ENCODE measurements at regions not wholly inside any gene's neighbourhood (a gene's known extent, or its start where the extent isn't known, plus 50 kb on each side); places are given as distances from the start of the nearest gene placed in this dataset.

GRCh38 chr1:101379950-101380349 is 143.1 kb downstream of the S1PR1 start:
- no peak for DNase-seq
- H3K27ac ChIP-seq: no peak overlapping the region
- H3K4me3 ChIP-seq (ENCODE audit: low read depth, low read length): no peak overlapping the region
- no peaks in the 10 kb centered on the region for H3K27me3 ChIP-seq (replicated peaks)
- in situ Hi-C loops (cut with HindIII; ENCODE audit: low pct_ligation_motif_present, low sequenced_read_pairs): no loop called here
- no peaks in the 10 kb centered on the region for H3K36me3 ChIP-seq (replicated peaks)
- TF ChIP-seq CTCF (IDR thresholded peaks at IDR 0.05; ENCODE audit: low read depth, low read length, missing control alignments): no peak

GRCh38 chr1:101382135-101382534 is 145.3 kb downstream of the S1PR1 start:
- in situ Hi-C loops (cut with HindIII; ENCODE audit: low pct_ligation_motif_present, low sequenced_read_pairs): no loop called here
- Histone ChIP-seq H3K36me3 (replicated peaks) (no peaks in the 10 kb centered on the region), H3K27ac (no peak overlapping the region), H3K27me3 (replicated peaks) (no peaks in the 10 kb centered on the region), H3K4me3 (ENCODE audit: low read depth, low read length) (no peak overlapping the region)
- no peak for TF ChIP-seq CTCF (IDR thresholded peaks at IDR 0.05; ENCODE audit: low read depth, low read length, missing control alignments)
- no peak for DNase-seq

GRCh38 chr1:101388904-101389546 is 152.2 kb downstream of the S1PR1 start:
- no peaks in the 10 kb centered on the region for H3K36me3 ChIP-seq (replicated peaks)
- no peaks in the 10 kb centered on the region for H3K27me3 ChIP-seq (replicated peaks)
- H3K27ac ChIP-seq: no peak overlapping the region
- no peak for TF ChIP-seq CTCF (IDR thresholded peaks at IDR 0.05; ENCODE audit: low read depth, low read length, missing control alignments)
- H3K4me3 ChIP-seq (ENCODE audit: low read depth, low read length): no peak overlapping the region
- DNase-seq: peak; percentile 65
- in situ Hi-C loops (cut with HindIII; ENCODE audit: low pct_ligation_motif_present, low sequenced_read_pairs): no loop called here

GRCh38 chr1:101389547-101389929 is 152.7 kb downstream of the S1PR1 start:
- TF ChIP-seq CTCF (IDR thresholded peaks at IDR 0.05; ENCODE audit: low read depth, low read length, missing control alignments): no peak
- no peak overlapping the region for H3K27ac ChIP-seq
- DNase-seq: no peak
- in situ Hi-C loops (cut with HindIII; ENCODE audit: low pct_ligation_motif_present, low sequenced_read_pairs): no loop called here
- no peaks in the 10 kb centered on the region for H3K27me3 ChIP-seq (replicated peaks)
- H3K36me3 ChIP-seq (replicated peaks): no peaks in the 10 kb centered on the region
- no peak overlapping the region for H3K4me3 ChIP-seq (ENCODE audit: low read depth, low read length)

GRCh38 chr1:101392552-101392951 is 155.7 kb downstream of the S1PR1 start:
- in situ Hi-C loops (cut with HindIII; ENCODE audit: low pct_ligation_motif_present, low sequenced_read_pairs): no loop called here
- TF ChIP-seq CTCF (IDR thresholded peaks at IDR 0.05; ENCODE audit: low read depth, low read length, missing control alignments): no peak
- Histone ChIP-seq H3K27ac (no peak overlapping the region), H3K36me3 (replicated peaks) (no peaks in the 10 kb centered on the region), H3K4me3 (ENCODE audit: low read depth, low read length) (no peak overlapping the region), H3K27me3 (replicated peaks) (no peaks in the 10 kb centered on the region)
- DNase-seq: no peak

GRCh38 chr1:101394041-101394440 is 157.2 kb downstream of the S1PR1 start:
- Histone ChIP-seq H3K27me3 (replicated peaks) (no peaks in the 10 kb centered on the region), H3K27ac (no peak overlapping the region), H3K36me3 (replicated peaks) (no peaks in the 10 kb centered on the region), H3K4me3 (ENCODE audit: low read depth, low read length) (no peak overlapping the region)
- in situ Hi-C loops (cut with HindIII; ENCODE audit: low pct_ligation_motif_present, low sequenced_read_pairs): no loop called here
- DNase-seq: peak; percentile 15
- no peak for TF ChIP-seq CTCF (IDR thresholded peaks at IDR 0.05; ENCODE audit: low read depth, low read length, missing control alignments)
